GM12864 (cell line): ENCODE measurements at regions not wholly inside any gene's neighbourhood (a gene's known extent, or its start where the extent isn't known, plus 50 kb on each side); places are given as distances from the start of the nearest gene placed in this dataset.

Source experiments
- DNase-seq: peaks from one replicate; pipeline ENCODE4 v3.0.0-alpha.2; 2011; ENCODE audit warnings: low read depth
- H3K4me3 ChIP-seq: 2 replicates; pipeline ENCODE4 v1.5.1; 2011; ENCODE audit warnings: mild to moderate bottlenecking, low read depth, low read length, control low read depth
- CTCF ChIP-seq: IDR thresholded peaks from 2 replicates; pipeline ENCODE4 v1.5.1; 2011; ENCODE audit warnings: low read depth, mild to moderate bottlenecking, moderate library complexity, low read length, control low read depth, inconsistent platforms; ENCODE audit errors: missing control alignments

GRCh38 chr5:110031402-110032140 lies 341.8 kb downstream of the MAN2A1 start:
- no peak for TF ChIP-seq CTCF
- no peak overlapping the region for H3K4me3 ChIP-seq
- DNase-seq: no peak

- DNase-seq: no peak
- no peak for TF ChIP-seq CTCF
- no peak overlapping the region for H3K4me3 ChIP-seq
These were observed 342.6 kb downstream of the MAN2A1 start for GRCh38 chr5:110032376-110032775.

- TF ChIP-seq CTCF: no peak
- H3K4me3 ChIP-seq: no peak overlapping the region
- DNase-seq: no peak
These were observed 344.4 kb downstream of the MAN2A1 start for GRCh38 chr5:110034056-110034600.

GRCh38 chr5:110038297-110038997 lies 348.7 kb downstream of the MAN2A1 start:
- H3K4me3 ChIP-seq: no peak overlapping the region
- no peak for DNase-seq
- TF ChIP-seq CTCF: no peak

- H3K4me3 ChIP-seq: no peak overlapping the region
- no peak for DNase-seq
- TF ChIP-seq CTCF: no peak
These were observed 350.5 kb downstream of the MAN2A1 start for GRCh38 chr5:110040178-110040577.

GRCh38 chr5:110043025-110043424 lies 353.3 kb downstream of the MAN2A1 start:
- no peak overlapping the region for H3K4me3 ChIP-seq
- TF ChIP-seq CTCF: no peak
- no peak for DNase-seq
